HFFc6 (cell line): ENCODE measurements at regions not wholly inside any gene's neighbourhood (a gene's known extent, or its start where the extent isn't known, plus 50 kb on each side); places are given as distances from the start of the nearest gene placed in this dataset.
A peak's percentile ranks its signal among the peaks of the same experiment; 100 is the strongest.

Experiments
- DNase-seq: peaks from one replicate; pipeline ENCODE4 v3.0.0-alpha.2; 2018
- H3K27ac Mint-ChIP-seq: 2 replicates; pipeline ENCODE4 v1.8.0; 2020; ENCODE audit warnings: mild to moderate bottlenecking, mixed read lengths
- H3K27me3 Mint-ChIP-seq: 2 replicates; pipeline ENCODE4 v1.8.0; 2021; ENCODE audit warnings: mild to moderate bottlenecking, moderate library complexity, mixed read lengths; ENCODE audit not compliant: insufficient read depth
- H3K36me3 Mint-ChIP-seq: 2 replicates; pipeline ENCODE4 v1.8.0; 2021; ENCODE audit warnings: low read depth, mixed read lengths
- H3K4me1 Mint-ChIP-seq: 2 replicates; pipeline ENCODE4 v1.8.0; 2020; ENCODE audit warnings: low read depth, mixed read lengths
- H3K4me3 Mint-ChIP-seq: 2 replicates; pipeline ENCODE4 v1.8.0; 2020; ENCODE audit warnings: mild to moderate bottlenecking, moderate library complexity, mixed read lengths
- H3K9me3 Mint-ChIP-seq: 2 replicates; pipeline ENCODE4 v1.8.0; 2020; ENCODE audit warnings: mild to moderate bottlenecking, mixed read lengths
- CTCF ChIP-seq: fragments of 200-600 bp; sonication (generic); IDR thresholded peaks from 2 replicates; pipeline ENCODE4 v1.5.0; 2021; ENCODE audit warnings: antibody characterized with exemption, mild to moderate bottlenecking

GRCh38 chr2:177314722-177315264 lies 50.3 kb upstream of the NFE2L2 start:
- Mint-ChIP-seq H3K27me3 (no peaks in the 10 kb centered on the region; the same call in 1 of the 2 replicates), H3K27ac (no peak overlapping the region), H3K4me1 (peaks cover 18% of the 10 kb centered on the region), H3K4me3 (no peak overlapping the region), H3K9me3 (no peaks in the 10 kb centered on the region), H3K36me3 (no peaks in the 10 kb centered on the region)
- no peak for DNase-seq
- TF ChIP-seq CTCF = no peak

GRCh38 chr2:177315364-177315763 lies 50.8 kb upstream of the NFE2L2 start:
- no peak overlapping the region for H3K27ac Mint-ChIP-seq
- H3K36me3 Mint-ChIP-seq = no peaks in the 10 kb centered on the region
- no peaks in the 10 kb centered on the region; the same call in 1 of the 2 replicates for H3K27me3 Mint-ChIP-seq
- peaks cover 18% of the 10 kb centered on the region for H3K4me1 Mint-ChIP-seq
- DNase-seq = no peak
- no peak overlapping the region for H3K4me3 Mint-ChIP-seq
- TF ChIP-seq CTCF = no peak
- H3K9me3 Mint-ChIP-seq = no peaks in the 10 kb centered on the region

GRCh38 chr2:177316756-177317155 lies 52.2 kb upstream of the NFE2L2 start:
- H3K27me3 Mint-ChIP-seq = no peaks in the 10 kb centered on the region; the same call in 1 of the 2 replicates

GRCh38 chr2:177317443-177317842 lies 52.9 kb upstream of the NFE2L2 start:
- Mint-ChIP-seq H3K4me1 (peaks cover 18% of the 10 kb centered on the region), H3K27me3 (no peaks in the 10 kb centered on the region), H3K27ac (no peak overlapping the region), H3K4me3 (no peak overlapping the region), H3K36me3 (no peaks in the 10 kb centered on the region), H3K9me3 (no peaks in the 10 kb centered on the region)
- DNase-seq = no peak
- peak; percentile 28; the same call in 1 of the 2 replicates for TF ChIP-seq CTCF

More at GRCh38 chr2:177316756-177317155, 52.2 kb upstream of the NFE2L2 start:
- no peak for TF ChIP-seq CTCF
- H3K27ac Mint-ChIP-seq = no peak overlapping the region
- no peak overlapping the region for H3K4me3 Mint-ChIP-seq
- no peak for DNase-seq
- H3K4me1 Mint-ChIP-seq = peaks cover 18% of the 10 kb centered on the region
- no peaks in the 10 kb centered on the region for H3K9me3 Mint-ChIP-seq
- no peaks in the 10 kb centered on the region for H3K36me3 Mint-ChIP-seq

GRCh38 chr2:177317857-177318256 lies 53.3 kb upstream of the NFE2L2 start:
- Mint-ChIP-seq H3K36me3 (no peaks in the 10 kb centered on the region), H3K27ac (no peak overlapping the region), H3K27me3 (no peaks in the 10 kb centered on the region), H3K4me1 (peaks cover 18% of the 10 kb centered on the region), H3K4me3 (no peak overlapping the region), H3K9me3 (no peaks in the 10 kb centered on the region)
- no peak for TF ChIP-seq CTCF
- no peak for DNase-seq

GRCh38 chr2:177318613-177319012 lies 54.1 kb upstream of the NFE2L2 start:
- Mint-ChIP-seq H3K4me3 (no peak overlapping the region), H3K27me3 (no peaks in the 10 kb centered on the region), H3K36me3 (no peaks in the 10 kb centered on the region), H3K9me3 (no peaks in the 10 kb centered on the region), H3K4me1 (peaks cover 11% of the 10 kb centered on the region), H3K27ac (no peak overlapping the region)
- DNase-seq = no peak
- no peak for TF ChIP-seq CTCF
